Neural progenitor cell (in vitro differentiated cells): ENCODE measurements at regions not wholly inside any gene's neighbourhood (a gene's known extent, or its start where the extent isn't known, plus 50 kb on each side); places are given as distances from the start of the nearest gene placed in this dataset.

Source experiments
- DNase-seq: peaks from one replicate; pipeline ENCODE4 v3.0.0-alpha.2; 2016; ENCODE audit warnings: low spot score
- H2AFZ ChIP-seq: fragments of 200-600 bp; sonication (generic); replicated peaks from 2 replicates; pipeline ENCODE4 v1.6.1; 2016; ENCODE audit warnings: antibody characterized with exemption
- H3F3A ChIP-seq: fragments of 200-600 bp; sonication (generic); 2 replicates; pipeline ENCODE4 v1.6.1; 2016; ENCODE audit warnings: antibody characterized with exemption, low read depth
- H3K27ac ChIP-seq: fragments of 200-600 bp; sonication (generic); 2 replicates; pipeline ENCODE4 v1.5.1; 2016; ENCODE audit warnings: mild to moderate bottlenecking
- H3K27me3 ChIP-seq: fragments of 200-600 bp; sonication (generic); 2 replicates; pipeline ENCODE4 v1.6.1; 2016; ENCODE audit warnings: mild to moderate bottlenecking, moderate library complexity
- H3K36me3 ChIP-seq: fragments of 200-600 bp; sonication (generic); 2 replicates; pipeline ENCODE4 v1.5.1; 2016
- H3K4me1 ChIP-seq: fragments of 200-600 bp; sonication (generic); 2 replicates; pipeline ENCODE4 v1.6.1; 2016; ENCODE audit warnings: mixed run types
- H3K4me2 ChIP-seq: fragments of 200-600 bp; sonication (generic); 2 replicates; pipeline ENCODE4 v1.6.1; 2016
- H3K4me3 ChIP-seq: fragments of 200-600 bp; sonication (generic); 2 replicates; pipeline ENCODE4 v1.5.1; 2016
- H3K79me2 ChIP-seq: fragments of 200-600 bp; sonication (generic); 2 replicates; pipeline ENCODE4 v1.6.1; 2016; ENCODE audit warnings: low read depth
- H3K9ac ChIP-seq: fragments of 200-600 bp; sonication (generic); 2 replicates; pipeline ENCODE4 v1.6.1; 2016
- H3K9me3 ChIP-seq: fragments of 200-600 bp; sonication (generic); 2 replicates; pipeline ENCODE4 v1.5.1; 2016; ENCODE audit warnings: low read depth
- H4K20me1 ChIP-seq: fragments of 200-600 bp; sonication (generic); 2 replicates; pipeline ENCODE4 v1.6.1; 2016; ENCODE audit warnings: low read depth
- H3K27ac Mint-ChIP-seq: 3 replicates; pipeline ENCODE4 v1.8.0; 2021; ENCODE audit warnings: mixed read lengths
- H3K27me3 Mint-ChIP-seq: 2 replicates; pipeline ENCODE4 v1.8.0; 2022; ENCODE audit warnings: low read depth, mild to moderate bottlenecking, inconsistent platforms, moderate library complexity, mixed read lengths; ENCODE audit not compliant: insufficient read depth
- H3K36me3 Mint-ChIP-seq: 3 replicates; pipeline ENCODE4 v1.8.0; 2021; ENCODE audit warnings: mixed read lengths
- H3K4me1 Mint-ChIP-seq: 3 replicates; pipeline ENCODE4 v1.8.0; 2021; ENCODE audit warnings: mixed read lengths
- H3K4me3 Mint-ChIP-seq: 3 replicates; pipeline ENCODE4 v1.8.0; 2021; ENCODE audit warnings: mild to moderate bottlenecking, moderate library complexity, mixed read lengths
- H3K9me3 Mint-ChIP-seq: 3 replicates; pipeline ENCODE4 v1.8.0; 2020; ENCODE audit warnings: mixed read lengths
- CTCF ChIP-seq: fragments of 200-600 bp; sonication (generic); IDR thresholded peaks from 2 replicates; pipeline ENCODE4 v1.5.1; 2017; ENCODE audit warnings: antibody characterized with exemption, mild to moderate bottlenecking
- EZH2 ChIP-seq: fragments of 200-600 bp; sonication (generic); IDR thresholded peaks from 2 replicates; pipeline ENCODE4 v1.6.1; 2017; ENCODE audit warnings: antibody characterized with exemption, mild to moderate bottlenecking, moderate library complexity
- EZH2phosphoT487 ChIP-seq: fragments of 200-600 bp; sonication (generic); IDR thresholded peaks from 2 replicates; pipeline ENCODE4 v1.6.1; 2017; ENCODE audit warnings: antibody characterized with exemption

- no peaks in the 10 kb centered on the region for H3K9me3 Mint-ChIP-seq
- Histone ChIP-seq H2AFZ (no peak overlapping the region), H3K4me2 (no peak overlapping the region), H3F3A (no peaks in the 10 kb centered on the region), H3K9me3 (no peaks in the 10 kb centered on the region), H4K20me1 (no peaks in the 10 kb centered on the region), H3K79me2 (no peaks in the 10 kb centered on the region), H3K27ac (no peak overlapping the region), H3K4me1 (no peaks in the 10 kb centered on the region), H3K36me3 (no peaks in the 10 kb centered on the region), H3K9ac (no peak overlapping the region), H3K4me3 (no peak overlapping the region), H3K27me3 (no peaks in the 10 kb centered on the region)
- peaks cover 3% of the 10 kb centered on the region for H3K27me3 Mint-ChIP-seq
- H3K4me1 Mint-ChIP-seq = peaks cover 9% of the 10 kb centered on the region
- TF ChIP-seq CTCF (no peak), EZH2phosphoT487 (no peak), EZH2 (no peak)
- H3K36me3 Mint-ChIP-seq = peaks cover 25% of the 10 kb centered on the region
- no peak overlapping the region for H3K27ac Mint-ChIP-seq
- no peak overlapping the region for H3K4me3 Mint-ChIP-seq
- no peak for DNase-seq
Observed at GRCh38 chr3:124659175-124659574, 71.1 kb upstream of the UMPS start.

- Histone ChIP-seq H3K4me2 (no peak overlapping the region), H3K9ac (no peak overlapping the region), H3F3A (no peaks in the 10 kb centered on the region), H2AFZ (no peak overlapping the region), H3K4me1 (no peaks in the 10 kb centered on the region), H3K27me3 (no peaks in the 10 kb centered on the region), H3K9me3 (no peaks in the 10 kb centered on the region), H3K36me3 (no peaks in the 10 kb centered on the region), H3K27ac (no peak overlapping the region), H4K20me1 (no peaks in the 10 kb centered on the region), H3K4me3 (no peak overlapping the region), H3K79me2 (no peaks in the 10 kb centered on the region)
- H3K36me3 Mint-ChIP-seq = peaks cover 19% of the 10 kb centered on the region
- no peaks in the 10 kb centered on the region for H3K9me3 Mint-ChIP-seq
- no peak overlapping the region for H3K4me3 Mint-ChIP-seq
- peak overlapping the region; percentile 86 for H3K27ac Mint-ChIP-seq
- peaks cover 9% of the 10 kb centered on the region for H3K4me1 Mint-ChIP-seq
- peaks cover 3% of the 10 kb centered on the region for H3K27me3 Mint-ChIP-seq
- TF ChIP-seq CTCF (no peak), EZH2 (no peak), EZH2phosphoT487 (no peak)
- DNase-seq = no peak
Observed at GRCh38 chr3:124660599-124660998, 69.7 kb upstream of the UMPS start.

GRCh38 chr3:124663690-124664089 lies 66.6 kb upstream of the UMPS start:
- H3K4me3 ChIP-seq = no peak overlapping the region
- no peaks in the 10 kb centered on the region for H3K9me3 Mint-ChIP-seq
- no peaks in the 10 kb centered on the region for H3K9me3 ChIP-seq
- peaks cover 13% of the 10 kb centered on the region for H3K36me3 Mint-ChIP-seq
- H3K27me3 ChIP-seq = no peaks in the 10 kb centered on the region
- no peak overlapping the region for H3K9ac ChIP-seq
- no peak for DNase-seq
- H3K4me2 ChIP-seq = no peak overlapping the region
- H4K20me1 ChIP-seq = no peaks in the 10 kb centered on the region
- H3K79me2 ChIP-seq = no peaks in the 10 kb centered on the region
- H3K27me3 Mint-ChIP-seq = peaks cover 6% of the 10 kb centered on the region
- no peak overlapping the region for H3K27ac Mint-ChIP-seq
- no peak overlapping the region for H2AFZ ChIP-seq
- H3K36me3 ChIP-seq = no peaks in the 10 kb centered on the region
- peaks cover 9% of the 10 kb centered on the region for H3K4me1 Mint-ChIP-seq
- H3F3A ChIP-seq = no peaks in the 10 kb centered on the region
- H3K4me3 Mint-ChIP-seq = no peak overlapping the region
- TF ChIP-seq EZH2 = no peak
- no peak for TF ChIP-seq CTCF
- no peak for TF ChIP-seq EZH2phosphoT487
- H3K4me1 ChIP-seq = no peaks in the 10 kb centered on the region
- H3K27ac ChIP-seq = no peak overlapping the region
